Fibroblast of the aortic adventitia (primary cell): ENCODE measurements at regions not wholly inside any gene's neighbourhood (a gene's known extent, or its start where the extent isn't known, plus 50 kb on each side); places are given as distances from the start of the nearest gene placed in this dataset.

Experiments used
- DNase-seq: peaks from one replicate; pipeline ENCODE4 v3.0.0-alpha.2; 2010; ENCODE audit warnings: low read depth
- H3K4me3 ChIP-seq: 2 replicates; pipeline ENCODE4 v1.5.1; 2011; ENCODE audit warnings: low read depth, mild to moderate bottlenecking, control low read depth, low read length, moderate library complexity
- TF ChIP-seq, protein P1 (sequence below): IDR thresholded peaks from 2 replicates; pipeline ENCODE4 v1.5.1; 2011; ENCODE audit warnings: mild to moderate bottlenecking, low read length, control low read depth, inconsistent platforms; ENCODE audit not compliant: insufficient read depth

DNA sequence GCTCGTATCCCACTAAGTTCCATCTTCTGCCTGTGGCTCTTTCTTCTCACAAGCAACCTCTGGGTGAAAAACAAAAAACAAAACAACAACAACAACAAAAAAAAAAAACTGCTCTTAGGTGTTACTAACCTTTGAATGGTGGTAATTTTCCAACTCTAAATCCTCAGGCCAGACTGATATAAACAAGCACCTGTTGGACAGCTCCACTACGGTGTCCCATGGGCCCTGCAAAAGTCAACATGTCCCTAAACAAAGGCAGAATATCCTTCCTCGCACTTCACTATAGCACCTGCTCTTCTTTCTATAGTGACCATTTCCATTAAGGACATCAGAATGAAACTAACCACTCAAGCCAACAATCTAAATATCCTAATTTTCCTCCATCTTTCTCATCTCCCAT lies 54.6 kb upstream of the PARM1 start:
- TF ChIP-seq, protein P1, sequence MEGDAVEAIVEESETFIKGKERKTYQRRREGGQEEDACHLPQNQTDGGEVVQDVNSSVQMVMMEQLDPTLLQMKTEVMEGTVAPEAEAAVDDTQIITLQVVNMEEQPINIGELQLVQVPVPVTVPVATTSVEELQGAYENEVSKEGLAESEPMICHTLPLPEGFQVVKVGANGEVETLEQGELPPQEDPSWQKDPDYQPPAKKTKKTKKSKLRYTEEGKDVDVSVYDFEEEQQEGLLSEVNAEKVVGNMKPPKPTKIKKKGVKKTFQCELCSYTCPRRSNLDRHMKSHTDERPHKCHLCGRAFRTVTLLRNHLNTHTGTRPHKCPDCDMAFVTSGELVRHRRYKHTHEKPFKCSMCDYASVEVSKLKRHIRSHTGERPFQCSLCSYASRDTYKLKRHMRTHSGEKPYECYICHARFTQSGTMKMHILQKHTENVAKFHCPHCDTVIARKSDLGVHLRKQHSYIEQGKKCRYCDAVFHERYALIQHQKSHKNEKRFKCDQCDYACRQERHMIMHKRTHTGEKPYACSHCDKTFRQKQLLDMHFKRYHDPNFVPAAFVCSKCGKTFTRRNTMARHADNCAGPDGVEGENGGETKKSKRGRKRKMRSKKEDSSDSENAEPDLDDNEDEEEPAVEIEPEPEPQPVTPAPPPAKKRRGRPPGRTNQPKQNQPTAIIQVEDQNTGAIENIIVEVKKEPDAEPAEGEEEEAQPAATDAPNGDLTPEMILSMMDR, result no peak
- DNase-seq, result no peak

DNA sequence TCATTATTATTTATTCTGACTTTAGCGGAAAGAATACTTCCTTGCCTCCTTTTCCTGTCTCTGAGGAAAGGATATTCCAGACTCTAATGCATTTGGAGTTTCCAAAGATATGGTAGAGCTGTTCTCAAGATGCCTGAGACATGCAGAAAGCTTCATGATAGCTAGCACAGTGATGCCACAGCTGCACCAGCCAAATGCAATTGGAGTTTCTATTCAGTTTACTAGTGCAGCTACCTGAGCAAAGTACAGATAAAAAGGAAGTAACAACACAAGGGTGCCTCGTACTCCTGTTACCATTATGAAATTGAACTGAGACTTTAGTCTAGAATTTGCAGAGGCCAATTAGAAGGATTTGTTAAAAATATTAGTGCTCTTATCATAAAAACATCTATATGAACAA lies 57.5 kb upstream of the PARM1 start:
- DNase-seq, result no peak
- TF ChIP-seq, protein P1, result no peak
- H3K4me3 ChIP-seq, result no peak overlapping the region

More for the DNA sequence above, 54.6 kb upstream of the PARM1 start:
- H3K4me3 ChIP-seq, result no peak overlapping the region

DNA sequence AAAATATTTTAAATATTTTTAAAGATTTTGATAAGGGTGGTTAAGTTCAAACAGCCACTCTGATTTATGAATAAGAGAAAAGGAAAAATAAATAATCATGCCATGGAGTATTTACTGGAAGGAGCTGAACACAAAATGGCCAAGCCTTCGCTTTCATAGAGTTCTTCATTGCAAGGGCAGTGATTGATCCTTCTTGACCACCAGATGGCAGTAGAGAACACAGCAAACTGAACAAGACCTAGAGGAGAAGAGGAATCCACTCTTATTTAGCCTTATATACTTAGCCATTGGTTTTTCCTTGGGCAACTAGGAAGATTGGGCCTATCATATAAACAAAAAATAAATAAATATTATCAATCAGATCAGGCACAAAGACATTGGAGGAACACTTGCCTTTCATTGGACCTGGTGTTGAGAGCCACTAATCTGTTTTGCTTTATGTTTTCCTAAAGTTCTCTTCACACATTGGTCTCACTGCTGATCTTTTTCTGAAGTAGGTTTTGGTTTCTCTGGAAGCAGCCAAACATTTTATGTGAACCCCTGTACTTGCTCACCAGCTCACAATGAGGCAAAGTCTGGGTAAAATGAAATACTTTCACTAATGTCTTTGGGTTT lies 58.1 kb upstream of the PARM1 start:
- DNase-seq, result peak; percentile 87
- TF ChIP-seq, protein P1, result peak; percentile 97
- no peak overlapping the region for H3K4me3 ChIP-seq

DNA sequence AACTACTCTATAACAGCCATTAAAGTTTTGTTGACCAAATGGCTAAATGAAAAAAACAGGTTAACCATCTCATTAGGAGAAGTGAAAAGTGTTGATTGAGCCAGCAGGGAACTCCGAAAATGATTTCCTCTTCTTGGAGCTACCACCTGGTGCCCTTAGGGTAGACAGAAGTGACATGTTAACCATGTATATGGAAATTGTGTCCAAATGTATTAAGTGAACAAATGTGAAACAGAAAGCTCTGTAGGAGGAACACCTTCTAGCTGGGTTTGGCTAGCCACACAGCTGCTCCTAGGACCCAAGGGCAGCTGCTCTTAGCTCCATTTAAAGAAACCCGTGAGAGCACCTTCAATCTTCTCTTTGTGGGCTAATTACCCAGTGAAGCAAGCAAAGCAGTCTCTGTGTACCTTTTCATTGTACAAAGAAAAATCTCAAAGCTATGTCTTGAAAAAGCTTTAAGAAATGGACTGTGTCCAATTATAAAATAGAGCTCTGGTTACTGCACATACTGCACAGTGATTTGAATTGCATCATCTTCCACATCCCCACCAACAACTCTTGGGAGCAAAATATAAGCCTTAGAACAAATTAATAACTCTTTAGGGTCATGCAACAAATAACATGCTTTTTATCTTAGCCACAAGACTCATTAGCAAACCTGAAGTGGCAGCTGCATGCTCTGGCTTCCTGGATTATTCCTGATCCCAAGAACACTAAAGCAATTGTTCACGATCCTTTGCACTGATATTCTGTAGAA lies 59.2 kb upstream of the PARM1 start:
- H3K4me3 ChIP-seq, result no peak overlapping the region
- TF ChIP-seq, protein P1, result no peak
- DNase-seq, result peak; percentile 15

DNA sequence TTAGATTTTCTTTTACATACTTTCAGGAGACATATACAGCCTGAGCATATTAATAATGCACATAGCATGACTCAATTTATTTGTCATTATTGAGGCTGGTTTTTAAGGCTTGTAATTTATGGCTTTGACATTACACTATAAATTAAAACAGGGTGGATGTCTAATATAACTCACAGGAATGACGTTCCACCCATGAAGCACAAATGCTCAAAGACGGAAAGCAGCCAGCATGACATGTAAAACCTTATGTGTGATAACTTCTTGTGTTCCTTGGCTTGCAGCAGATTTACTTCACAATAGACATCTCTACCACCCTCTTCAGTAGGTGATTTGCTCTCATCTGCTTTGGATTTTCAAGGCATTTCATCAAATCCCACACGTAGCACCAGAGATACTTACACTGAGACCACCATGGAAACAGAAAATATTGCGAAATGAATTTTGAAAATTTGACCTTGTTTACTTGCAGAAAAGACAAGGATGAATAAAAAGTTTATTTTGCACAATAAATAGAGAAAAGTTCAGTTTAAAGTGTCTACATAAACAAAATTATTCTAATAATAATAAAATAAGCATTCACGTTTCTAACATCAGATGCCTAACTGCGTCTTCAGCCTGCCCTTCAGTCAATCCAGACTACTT lies 64.7 kb upstream of the BTC start:
- no peak overlapping the region for H3K4me3 ChIP-seq
- TF ChIP-seq, protein P1, result no peak
- DNase-seq, result no peak

DNA sequence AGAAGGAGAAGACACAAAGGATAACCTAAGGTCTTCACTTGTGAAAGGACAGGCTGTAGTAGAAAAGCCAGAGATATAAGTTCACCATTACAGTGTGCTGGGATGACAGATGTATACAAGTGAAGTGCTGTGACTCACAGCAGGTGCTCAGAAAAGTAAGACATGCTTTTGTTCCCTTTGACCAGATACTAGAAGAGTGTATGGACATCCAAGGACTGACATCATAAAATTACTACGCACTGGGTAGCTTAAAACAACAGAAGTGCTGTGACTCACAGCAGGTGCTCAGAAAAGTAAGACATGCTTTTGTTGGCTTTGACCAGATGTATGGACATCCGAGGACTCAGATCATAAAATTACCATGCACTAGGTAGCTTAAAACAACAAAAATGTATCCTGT lies 61.6 kb upstream of the BTC start:
- no peak for DNase-seq
- TF ChIP-seq, protein P1, result no peak
- H3K4me3 ChIP-seq, result no peak overlapping the region
